ENCODE measurements at regions not wholly inside any gene's neighbourhood (a gene's known extent, or its start where the extent isn't known, plus 50 kb on each side); places are given as distances from the start of the nearest gene placed in this dataset.

DNA sequence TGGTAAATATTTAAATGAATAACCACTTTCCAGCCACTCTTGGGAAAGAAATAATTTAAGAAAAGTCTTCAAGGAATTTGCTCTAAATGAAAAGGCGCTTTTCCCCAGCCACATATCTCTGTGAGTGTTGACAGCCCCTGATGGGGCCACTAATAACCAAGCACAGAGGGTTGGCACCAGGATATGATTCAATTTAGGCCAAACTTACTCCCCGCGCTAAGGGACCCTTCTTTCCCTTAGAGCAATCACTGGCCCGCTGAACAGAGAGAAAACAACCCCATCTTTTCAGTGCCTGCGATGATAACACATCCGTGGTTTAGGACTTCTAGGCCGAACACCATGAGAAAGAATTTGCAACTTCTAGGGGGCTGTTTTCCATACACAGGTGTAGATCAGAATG lies 310.8 kb downstream of the EIPR1 start:
- TF ChIP-seq, protein P1, sequence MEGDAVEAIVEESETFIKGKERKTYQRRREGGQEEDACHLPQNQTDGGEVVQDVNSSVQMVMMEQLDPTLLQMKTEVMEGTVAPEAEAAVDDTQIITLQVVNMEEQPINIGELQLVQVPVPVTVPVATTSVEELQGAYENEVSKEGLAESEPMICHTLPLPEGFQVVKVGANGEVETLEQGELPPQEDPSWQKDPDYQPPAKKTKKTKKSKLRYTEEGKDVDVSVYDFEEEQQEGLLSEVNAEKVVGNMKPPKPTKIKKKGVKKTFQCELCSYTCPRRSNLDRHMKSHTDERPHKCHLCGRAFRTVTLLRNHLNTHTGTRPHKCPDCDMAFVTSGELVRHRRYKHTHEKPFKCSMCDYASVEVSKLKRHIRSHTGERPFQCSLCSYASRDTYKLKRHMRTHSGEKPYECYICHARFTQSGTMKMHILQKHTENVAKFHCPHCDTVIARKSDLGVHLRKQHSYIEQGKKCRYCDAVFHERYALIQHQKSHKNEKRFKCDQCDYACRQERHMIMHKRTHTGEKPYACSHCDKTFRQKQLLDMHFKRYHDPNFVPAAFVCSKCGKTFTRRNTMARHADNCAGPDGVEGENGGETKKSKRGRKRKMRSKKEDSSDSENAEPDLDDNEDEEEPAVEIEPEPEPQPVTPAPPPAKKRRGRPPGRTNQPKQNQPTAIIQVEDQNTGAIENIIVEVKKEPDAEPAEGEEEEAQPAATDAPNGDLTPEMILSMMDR (IDR thresholded peaks at IDR 0.05): no peak
- no peak for TF ChIP-seq POLR2A (IDR thresholded peaks at IDR 0.05)

All from thyroid gland (tissue), 4 donors.